ENCODE measurements at regions not wholly inside any gene's neighbourhood (a gene's known extent, or its start where the extent isn't known, plus 50 kb on each side); places are given as distances from the start of the nearest gene placed in this dataset.
A peak's percentile ranks its signal among the peaks of the same experiment; 100 is the strongest.

DNA sequence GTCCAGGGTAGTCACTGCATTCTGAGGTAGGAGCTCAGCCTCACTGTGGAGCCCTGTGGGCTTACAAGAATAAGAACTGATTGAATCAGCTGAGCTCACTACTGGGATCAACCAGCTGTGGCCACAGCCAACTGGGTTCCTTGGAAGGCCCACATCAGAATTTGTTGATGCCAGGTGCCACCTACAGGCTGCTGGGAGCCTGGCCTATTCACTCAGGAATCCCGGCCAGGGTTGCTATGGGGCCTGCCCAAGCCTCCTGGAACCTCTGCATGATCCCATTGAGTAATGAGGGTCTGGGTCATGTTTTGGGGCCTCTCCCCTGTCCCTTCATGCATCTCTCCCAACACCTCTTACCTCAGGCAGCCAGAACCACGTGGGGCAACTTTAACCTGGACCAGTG is 53.9 kb upstream of the KIAA1210 start:
- TF ChIP-seq, protein P1, sequence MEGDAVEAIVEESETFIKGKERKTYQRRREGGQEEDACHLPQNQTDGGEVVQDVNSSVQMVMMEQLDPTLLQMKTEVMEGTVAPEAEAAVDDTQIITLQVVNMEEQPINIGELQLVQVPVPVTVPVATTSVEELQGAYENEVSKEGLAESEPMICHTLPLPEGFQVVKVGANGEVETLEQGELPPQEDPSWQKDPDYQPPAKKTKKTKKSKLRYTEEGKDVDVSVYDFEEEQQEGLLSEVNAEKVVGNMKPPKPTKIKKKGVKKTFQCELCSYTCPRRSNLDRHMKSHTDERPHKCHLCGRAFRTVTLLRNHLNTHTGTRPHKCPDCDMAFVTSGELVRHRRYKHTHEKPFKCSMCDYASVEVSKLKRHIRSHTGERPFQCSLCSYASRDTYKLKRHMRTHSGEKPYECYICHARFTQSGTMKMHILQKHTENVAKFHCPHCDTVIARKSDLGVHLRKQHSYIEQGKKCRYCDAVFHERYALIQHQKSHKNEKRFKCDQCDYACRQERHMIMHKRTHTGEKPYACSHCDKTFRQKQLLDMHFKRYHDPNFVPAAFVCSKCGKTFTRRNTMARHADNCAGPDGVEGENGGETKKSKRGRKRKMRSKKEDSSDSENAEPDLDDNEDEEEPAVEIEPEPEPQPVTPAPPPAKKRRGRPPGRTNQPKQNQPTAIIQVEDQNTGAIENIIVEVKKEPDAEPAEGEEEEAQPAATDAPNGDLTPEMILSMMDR (conservative IDR thresholded peaks at IDR 0.05; ENCODE audit: low read depth, low read length) = peak; percentile 75
- TF ChIP-seq EZH2phosphoT487 (IDR thresholded peaks at IDR 0.05; ENCODE audit: borderline replicate concordance, low read length) (no peak), EZH2 (IDR thresholded peaks at IDR 0.05; ENCODE audit: low read length, unreplicated experiment) (no peak)
